Lung (tissue), 11 donors: ENCODE measurements at regions not wholly inside any gene's neighbourhood (a gene's known extent, or its start where the extent isn't known, plus 50 kb on each side); places are given as distances from the start of the nearest gene placed in this dataset.

Experiments
- ATAC-seq: fragments of 200-7000 bp; cut with Tn5 transposase; one replicate; pipeline ENCODE4 v1.9.1; 2020; ENCODE audit warnings: moderate number of reproducible peaks; ENCODE audit not compliant: insufficient read depth, low FRiP score
- DNase-seq, 3 donors: peaks; one replicate each; pipeline ENCODE4 v3.0.0-alpha.2; 2013 to 2017
- H3K27ac ChIP-seq, 2 donors: one replicate each; pipeline ENCODE4 v1.5.1; 2013; ENCODE audit warnings: mild to moderate bottlenecking in 2 of 2, moderate library complexity in 2 of 2, control low read depth in 1 of 2, inconsistent platforms in 1 of 2, low read depth in 1 of 2, low read length in 1 of 2
- H3K27me3 ChIP-seq, 3 donors: one replicate each; pipeline ENCODE4 v1.5.1; 2013; ENCODE audit warnings: low read length in 2 of 3; ENCODE audit not compliant: control insufficient read depth in 3 of 3, insufficient read depth in 3 of 3
- H3K36me3 ChIP-seq, 4 donors: one replicate each; pipeline ENCODE4 v1.5.1; 2013; ENCODE audit warnings: low read length in 4 of 4, mild to moderate bottlenecking in 1 of 4, moderate library complexity in 1 of 4; ENCODE audit not compliant: control insufficient read depth in 4 of 4, insufficient read depth in 4 of 4
- H3K4me1 ChIP-seq, 5 donors: one replicate each; pipeline ENCODE4 v1.5.1; 2013; ENCODE audit warnings: low read length in 5 of 5, mild to moderate bottlenecking in 2 of 5, moderate library complexity in 1 of 5; ENCODE audit not compliant: control insufficient read depth in 5 of 5, insufficient read depth in 5 of 5
- H3K4me3 ChIP-seq: one replicate; pipeline ENCODE4 v1.5.1; 2013; ENCODE audit warnings: mild to moderate bottlenecking, control low read depth, moderate library complexity
- H3K9ac ChIP-seq, 2 donors: one replicate each; pipeline ENCODE4 v1.5.1; 2013; ENCODE audit warnings: low read length in 2 of 2, control low read depth in 1 of 2; ENCODE audit not compliant: insufficient read depth in 1 of 2
- H3K9me3 ChIP-seq, 4 donors: one replicate each; pipeline ENCODE4 v1.5.1; 2013; ENCODE audit warnings: low read length in 3 of 4, mild to moderate bottlenecking in 1 of 4, moderate library complexity in 1 of 4; ENCODE audit not compliant: control insufficient read depth in 4 of 4, insufficient read depth in 3 of 4
- CTCF ChIP-seq: IDR thresholded peaks from 2 replicates; pipeline ENCODE4 v1.5.1; 2012; ENCODE audit warnings: mild to moderate bottlenecking; ENCODE audit errors: control extremely low read depth, extremely low read depth
- WGBS, 2 donors: extraction: QIAGEN DNeasy Blood & Tissue Kit; methylation state at CpG; one replicate each; pipeline ENCODE4 v1.1.7; 2013; 5-methylcytosine and 5-hydroxymethylcytosine counted together
- donor health status: control.
- donor health status: control.
- donor health status: Bipolar disorder and iron deficiency.
- donor health status: healthy.
- donor health status: DM: yes; HTN: yes; CAD: no.

- H3K27me3 ChIP-seq, result no peaks in the 10 kb centered on the region
- no peak overlapping the region for H3K9ac ChIP-seq
- H3K27ac ChIP-seq, result no peak overlapping the region
- no peaks in the 10 kb centered on the region for H3K9me3 ChIP-seq
- H3K36me3 ChIP-seq, result no peaks in the 10 kb centered on the region
- DNase-seq (no peak), ATAC-seq (no peak)
- 96% methylated on average over 3 of the region's 3 CpGs for WGBS, 2 donors
- TF ChIP-seq CTCF, result no peak
- no peak overlapping the region for H3K4me3 ChIP-seq
- peaks cover 0 to 32% (median 6%) of the 10 kb centered on the region in 5 donors for H3K4me1 ChIP-seq
Observed at GRCh38 chr2:176569574-176569973, 300.3 kb downstream of the MTX2 start.

GRCh38 chr2:176573612-176574483 lies 304.6 kb downstream of the MTX2 start:
- no peak for TF ChIP-seq CTCF
- WGBS, 2 donors, result 84 to 94% methylated on average over 4 of the region's 4 CpGs
- Histone ChIP-seq H3K4me1 (peaks cover 0 to 17% (median 0%) of the 10 kb centered on the region in 5 donors), H3K4me3 (no peak overlapping the region), H3K9ac (no peak overlapping the region), H3K27ac (no peak overlapping the region), H3K9me3 (no peaks in the 10 kb centered on the region), H3K36me3 (no peaks in the 10 kb centered on the region), H3K27me3 (no peaks in the 10 kb centered on the region)
- peak in 2 of 3 donors; percentile 35 to 54 for DNase-seq
- ATAC-seq, result no peak

- WGBS, 2 donors, result 87 to 90% methylated on average over 9 of the region's 9 CpGs
- no peak overlapping the region for H3K27ac ChIP-seq
- H3K9ac ChIP-seq, result no peak overlapping the region
- no peak overlapping the region for H3K4me3 ChIP-seq
- no peak for TF ChIP-seq CTCF
- no peaks in the 10 kb centered on the region for H3K9me3 ChIP-seq
- H3K4me1 ChIP-seq, result peaks cover 0 to 17% (median 0%) of the 10 kb centered on the region in 5 donors
- H3K36me3 ChIP-seq, result no peaks in the 10 kb centered on the region
- H3K27me3 ChIP-seq, result no peaks in the 10 kb centered on the region
- no peak for DNase-seq
- ATAC-seq, result no peak
Observed at GRCh38 chr2:176574484-176575236, 305.4 kb downstream of the MTX2 start.
